Gastroesophageal sphincter (tissue), 3 donors: ENCODE measurements at regions not wholly inside any gene's neighbourhood (a gene's known extent, or its start where the extent isn't known, plus 50 kb on each side); places are given as distances from the start of the nearest gene placed in this dataset.

Experiments used
- CTCF ChIP-seq, 4 experiments: fragments of 200-600 bp in 2 of 4; fragments of 450-650 bp in 2 of 4; sonication (generic) in 1 of 4; IDR thresholded peaks; one replicate each; pipeline ENCODE4 v1.5.1; 2017 to 2019; ENCODE audit warnings: antibody characterized with exemption in 4 of 4, mild to moderate bottlenecking in 2 of 4, moderate library complexity in 2 of 4
- POLR2A ChIP-seq, 2 donors: fragments of 450-650 bp; IDR thresholded peaks; one replicate each; pipeline ENCODE4 v1.6.1; 2017; ENCODE audit warnings: antibody characterized with exemption in 2 of 2, mild to moderate bottlenecking in 2 of 2, moderate library complexity in 1 of 2

DNA sequence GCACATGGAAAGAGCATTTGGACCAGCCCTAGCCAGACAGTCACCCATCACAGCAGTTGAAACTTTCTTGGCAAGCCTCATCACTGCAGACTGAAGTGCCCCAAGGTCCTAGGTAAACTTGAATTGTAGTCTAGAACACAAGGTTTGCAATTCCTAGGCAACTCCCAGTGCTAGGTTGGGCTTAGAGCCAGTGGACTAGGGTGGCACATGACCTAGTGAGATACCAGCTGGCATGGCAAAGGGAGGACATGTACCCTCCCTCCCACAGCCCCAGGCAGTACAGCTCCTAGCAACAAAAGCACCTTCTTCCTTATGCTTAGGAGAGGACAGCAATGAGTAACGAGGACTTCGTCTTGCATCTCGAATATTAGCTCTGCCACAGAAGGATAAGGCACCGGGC is 889.5 kb downstream of the JRKL start:
- TF ChIP-seq CTCF (IDR thresholded peaks at IDR 0.05) = no peak
- no peak for TF ChIP-seq POLR2A (IDR thresholded peaks at IDR 0.05)
